Loucy (cell line): ENCODE measurements at regions not wholly inside any gene's neighbourhood (a gene's known extent, or its start where the extent isn't known, plus 50 kb on each side); places are given as distances from the start of the nearest gene placed in this dataset.

ENCODE experiments used
- EZH2phosphoT487 ChIP-seq: fragments of 200-600 bp; IDR thresholded peaks from 2 replicates; pipeline ENCODE4 v1.6.1; 2018; ENCODE audit warnings: antibody characterized with exemption, mild to moderate bottlenecking, moderate library complexity, borderline replicate concordance
- TF ChIP-seq, protein P1 (sequence below): fragments of 200-600 bp; sonication (generic); conservative IDR thresholded peaks from 2 replicates; pipeline ENCODE4 v1.5.1; 2014; ENCODE audit warnings: mild to moderate bottlenecking, antibody characterized with exemption, low read length

DNA sequence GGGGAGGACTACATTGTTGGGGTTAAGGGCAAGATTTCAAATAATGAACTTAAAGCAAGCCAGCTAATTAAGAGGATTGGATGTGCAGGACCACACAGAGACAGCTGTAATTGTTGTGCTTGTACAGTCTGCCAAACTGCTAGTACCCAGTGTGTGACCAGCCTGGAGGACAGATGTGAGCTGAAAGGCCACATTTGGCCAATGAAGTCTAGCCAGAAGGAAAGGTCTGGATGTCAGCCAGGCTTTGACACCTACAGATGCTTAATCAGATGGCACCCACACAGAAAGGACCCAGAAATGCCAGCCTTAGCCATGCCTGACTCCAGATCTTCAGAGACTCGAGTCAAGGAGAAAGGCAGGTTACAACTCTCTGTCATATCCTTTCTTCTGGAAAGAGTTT, 491.1 kb downstream of the KIF4B start:
- TF ChIP-seq, protein P1, sequence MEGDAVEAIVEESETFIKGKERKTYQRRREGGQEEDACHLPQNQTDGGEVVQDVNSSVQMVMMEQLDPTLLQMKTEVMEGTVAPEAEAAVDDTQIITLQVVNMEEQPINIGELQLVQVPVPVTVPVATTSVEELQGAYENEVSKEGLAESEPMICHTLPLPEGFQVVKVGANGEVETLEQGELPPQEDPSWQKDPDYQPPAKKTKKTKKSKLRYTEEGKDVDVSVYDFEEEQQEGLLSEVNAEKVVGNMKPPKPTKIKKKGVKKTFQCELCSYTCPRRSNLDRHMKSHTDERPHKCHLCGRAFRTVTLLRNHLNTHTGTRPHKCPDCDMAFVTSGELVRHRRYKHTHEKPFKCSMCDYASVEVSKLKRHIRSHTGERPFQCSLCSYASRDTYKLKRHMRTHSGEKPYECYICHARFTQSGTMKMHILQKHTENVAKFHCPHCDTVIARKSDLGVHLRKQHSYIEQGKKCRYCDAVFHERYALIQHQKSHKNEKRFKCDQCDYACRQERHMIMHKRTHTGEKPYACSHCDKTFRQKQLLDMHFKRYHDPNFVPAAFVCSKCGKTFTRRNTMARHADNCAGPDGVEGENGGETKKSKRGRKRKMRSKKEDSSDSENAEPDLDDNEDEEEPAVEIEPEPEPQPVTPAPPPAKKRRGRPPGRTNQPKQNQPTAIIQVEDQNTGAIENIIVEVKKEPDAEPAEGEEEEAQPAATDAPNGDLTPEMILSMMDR: no peak
- no peak for TF ChIP-seq EZH2phosphoT487
